ENCODE measurements at regions not wholly inside any gene's neighbourhood (a gene's known extent, or its start where the extent isn't known, plus 50 kb on each side); places are given as distances from the start of the nearest gene placed in this dataset.

DNA sequence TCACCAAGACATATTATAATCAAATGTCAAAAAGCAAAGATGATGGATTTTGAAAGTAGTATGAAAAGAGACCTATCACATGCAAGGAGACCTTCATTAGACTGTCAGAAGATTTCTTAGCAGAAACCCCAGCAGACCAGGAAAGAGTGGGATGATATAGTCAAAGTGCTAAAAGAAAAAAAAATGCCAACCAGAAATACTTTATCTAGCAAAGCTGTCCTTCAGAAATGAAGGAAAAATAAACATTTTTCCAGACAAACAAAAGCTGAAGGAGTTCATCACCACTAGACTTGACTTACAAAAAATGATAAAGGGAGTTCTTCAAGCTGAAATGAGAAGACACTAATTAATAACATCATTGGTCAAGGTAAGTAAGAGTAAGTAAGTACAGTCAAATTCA lies 251.2 kb upstream of the SASH1 start:
- Mint-ChIP-seq H3K4me1 (no peaks in the 10 kb centered on the region), H3K9me3 (peaks cover 12 to 29% of the 10 kb centered on the region in 2 donors), H3K27ac (no peak overlapping the region), H3K4me3 (no peak overlapping the region), H3K36me3 (no peaks in the 10 kb centered on the region), H3K27me3 (ENCODE audit: low read depth in 2 of 2) (no peaks in the 10 kb centered on the region)
- H3K9me3 ChIP-seq (ENCODE audit: control insufficient read depth, insufficient read depth, low read length) = peaks cover 4% of the 10 kb centered on the region
- intact Hi-C loops (cut with micrococcal nuclease) = no loop called here
- H3K36me3 ChIP-seq (ENCODE audit: control insufficient read depth, insufficient read depth, low read length) = no peaks in the 10 kb centered on the region
- no peaks in the 10 kb centered on the region for H3K4me1 ChIP-seq (ENCODE audit: control insufficient read depth, insufficient read depth, low read length)
- H3K4me3 ChIP-seq (ENCODE audit: low read length) = no peak overlapping the region
- DNase-seq (no peak), ATAC-seq (no peak)
- no peak overlapping the region for H3K27ac ChIP-seq (ENCODE audit: low read length)
- TF ChIP-seq, protein P1, sequence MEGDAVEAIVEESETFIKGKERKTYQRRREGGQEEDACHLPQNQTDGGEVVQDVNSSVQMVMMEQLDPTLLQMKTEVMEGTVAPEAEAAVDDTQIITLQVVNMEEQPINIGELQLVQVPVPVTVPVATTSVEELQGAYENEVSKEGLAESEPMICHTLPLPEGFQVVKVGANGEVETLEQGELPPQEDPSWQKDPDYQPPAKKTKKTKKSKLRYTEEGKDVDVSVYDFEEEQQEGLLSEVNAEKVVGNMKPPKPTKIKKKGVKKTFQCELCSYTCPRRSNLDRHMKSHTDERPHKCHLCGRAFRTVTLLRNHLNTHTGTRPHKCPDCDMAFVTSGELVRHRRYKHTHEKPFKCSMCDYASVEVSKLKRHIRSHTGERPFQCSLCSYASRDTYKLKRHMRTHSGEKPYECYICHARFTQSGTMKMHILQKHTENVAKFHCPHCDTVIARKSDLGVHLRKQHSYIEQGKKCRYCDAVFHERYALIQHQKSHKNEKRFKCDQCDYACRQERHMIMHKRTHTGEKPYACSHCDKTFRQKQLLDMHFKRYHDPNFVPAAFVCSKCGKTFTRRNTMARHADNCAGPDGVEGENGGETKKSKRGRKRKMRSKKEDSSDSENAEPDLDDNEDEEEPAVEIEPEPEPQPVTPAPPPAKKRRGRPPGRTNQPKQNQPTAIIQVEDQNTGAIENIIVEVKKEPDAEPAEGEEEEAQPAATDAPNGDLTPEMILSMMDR (IDR thresholded peaks at IDR 0.05) = no peak
- H3K27me3 ChIP-seq (ENCODE audit: control insufficient read depth, insufficient read depth, low read length) = no peaks in the 10 kb centered on the region

DNA sequence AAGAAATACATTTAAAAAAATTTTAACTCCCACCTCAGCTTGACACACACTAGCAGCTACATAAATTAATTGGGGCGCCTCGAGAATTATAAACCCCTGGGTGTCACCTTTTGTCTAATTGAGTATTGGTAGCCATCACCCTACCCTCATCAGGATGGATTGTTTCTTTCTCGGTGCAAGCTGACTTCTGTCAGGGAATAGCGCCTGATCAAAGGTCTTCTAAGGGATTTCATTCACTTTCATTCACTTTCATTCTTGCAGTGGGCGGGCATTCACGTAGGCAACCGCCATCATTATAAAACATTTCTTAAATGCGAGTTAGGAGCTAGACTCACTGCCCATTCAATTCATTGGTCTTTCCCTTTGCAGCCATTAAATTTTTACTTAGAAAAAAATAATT lies 239.2 kb upstream of the SASH1 start:
- Mint-ChIP-seq H3K27ac (no peak overlapping the region), H3K36me3 (no peaks in the 10 kb centered on the region), H3K4me3 (no peak overlapping the region), H3K4me1 (no peaks in the 10 kb centered on the region), H3K9me3 (peaks cover 5% of the 10 kb centered on the region in 2 donors), H3K27me3 (ENCODE audit: low read depth in 2 of 2) (peaks cover 0 to 3% of the 10 kb centered on the region in 2 donors)
- DNase-seq = no peak
- no peaks in the 10 kb centered on the region for H3K9me3 ChIP-seq (ENCODE audit: control insufficient read depth, insufficient read depth, low read length)
- intact Hi-C loops (cut with micrococcal nuclease) = no loop called here
- TF ChIP-seq, protein P1 (IDR thresholded peaks at IDR 0.05) = no peak
- H3K27me3 ChIP-seq (ENCODE audit: control insufficient read depth, insufficient read depth, low read length) = no peaks in the 10 kb centered on the region
- ATAC-seq = no peak
- H3K36me3 ChIP-seq (ENCODE audit: control insufficient read depth, insufficient read depth, low read length) = no peaks in the 10 kb centered on the region
- no peak overlapping the region for H3K4me3 ChIP-seq (ENCODE audit: low read length)
- H3K4me1 ChIP-seq (ENCODE audit: control insufficient read depth, insufficient read depth, low read length) = no peaks in the 10 kb centered on the region
- H3K27ac ChIP-seq (ENCODE audit: low read length) = no peak overlapping the region
- 90% methylated on average over 8 of the region's 8 CpGs for WGBS (ENCODE audit: insufficient coverage)

DNA sequence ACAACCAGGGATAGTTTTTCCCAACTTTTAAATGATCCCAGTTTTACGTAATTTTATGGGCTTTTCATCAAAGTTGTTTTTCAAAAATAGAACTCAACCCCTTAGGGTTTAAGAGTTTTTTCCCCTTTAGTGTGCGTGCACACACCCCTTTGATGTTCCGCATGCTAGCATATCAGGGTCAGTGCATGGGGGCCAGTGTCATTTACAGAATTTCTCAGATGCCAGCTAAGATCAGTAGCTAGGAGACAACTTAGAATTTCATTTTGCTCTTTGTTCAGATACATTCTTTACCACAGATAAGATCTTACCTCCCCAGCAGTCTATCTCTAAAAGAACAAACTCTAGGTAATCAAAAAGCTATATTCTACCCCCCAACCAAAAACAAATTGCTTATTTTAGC lies 238.5 kb upstream of the SASH1 start:
- Histone ChIP-seq H3K36me3 (ENCODE audit: control insufficient read depth, insufficient read depth, low read length) (no peaks in the 10 kb centered on the region), H3K27ac (ENCODE audit: low read length) (no peak overlapping the region), H3K4me1 (ENCODE audit: control insufficient read depth, insufficient read depth, low read length) (no peaks in the 10 kb centered on the region), H3K4me3 (ENCODE audit: low read length) (no peak overlapping the region), H3K9me3 (ENCODE audit: control insufficient read depth, insufficient read depth, low read length) (no peaks in the 10 kb centered on the region), H3K27me3 (ENCODE audit: control insufficient read depth, insufficient read depth, low read length) (no peaks in the 10 kb centered on the region)
- intact Hi-C loops (cut with micrococcal nuclease) = no loop called here
- Mint-ChIP-seq H3K4me3 (no peak overlapping the region), H3K9me3 (peaks cover 5% of the 10 kb centered on the region in 2 donors), H3K36me3 (no peaks in the 10 kb centered on the region), H3K27me3 (ENCODE audit: low read depth in 2 of 2) (peaks cover 0 to 3% of the 10 kb centered on the region in 2 donors), H3K4me1 (no peaks in the 10 kb centered on the region), H3K27ac (no peak overlapping the region)
- TF ChIP-seq, protein P1 (IDR thresholded peaks at IDR 0.05) = no peak
- ATAC-seq (no peak), DNase-seq (no peak)
- WGBS (ENCODE audit: insufficient coverage) = 97% methylated on average over 3 of the region's 3 CpGs

DNA sequence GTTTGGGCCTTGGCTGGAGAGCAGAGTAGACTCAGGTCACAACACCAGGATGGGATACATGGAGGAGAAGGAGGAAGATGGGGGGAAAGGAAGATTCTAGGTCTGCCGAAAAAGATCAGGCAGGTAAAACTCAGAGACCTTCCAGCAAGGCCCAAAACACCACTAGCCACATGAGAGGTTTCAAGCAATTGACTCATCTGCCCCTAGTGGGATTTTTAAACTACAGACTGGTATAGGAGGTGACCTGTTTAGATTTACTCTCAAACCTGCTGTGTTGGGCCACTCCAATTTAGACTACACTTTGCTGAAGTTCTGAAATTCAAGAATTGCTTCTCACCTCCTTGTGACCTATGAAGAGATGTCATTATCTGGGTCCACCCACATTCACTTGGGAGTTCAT lies 236.9 kb upstream of the SASH1 start:
- peaks cover 5 to 6% of the 10 kb centered on the region in 2 donors for H3K9me3 Mint-ChIP-seq
- no peaks in the 10 kb centered on the region for H3K27me3 ChIP-seq (ENCODE audit: control insufficient read depth, insufficient read depth, low read length)
- no peaks in the 10 kb centered on the region for H3K4me1 Mint-ChIP-seq
- intact Hi-C loops (cut with micrococcal nuclease) = no loop called here
- no peak overlapping the region for H3K4me3 Mint-ChIP-seq
- DNase-seq = no peak
- H3K4me1 ChIP-seq (ENCODE audit: control insufficient read depth, insufficient read depth, low read length) = no peaks in the 10 kb centered on the region
- H3K9me3 ChIP-seq (ENCODE audit: control insufficient read depth, insufficient read depth, low read length) = no peaks in the 10 kb centered on the region
- H3K36me3 Mint-ChIP-seq = no peaks in the 10 kb centered on the region
- TF ChIP-seq, protein P1 (IDR thresholded peaks at IDR 0.05) = no peak
- no peaks in the 10 kb centered on the region for H3K36me3 ChIP-seq (ENCODE audit: control insufficient read depth, insufficient read depth, low read length)
- no peak overlapping the region for H3K4me3 ChIP-seq (ENCODE audit: low read length)
- peaks cover 0 to 3% of the 10 kb centered on the region in 2 donors for H3K27me3 Mint-ChIP-seq (ENCODE audit: low read depth in 2 of 2)
- no peak overlapping the region for H3K27ac Mint-ChIP-seq
- WGBS (ENCODE audit: insufficient coverage) = 80% methylated on average over 1 of the region's 1 CpG
- ATAC-seq = no peak
- no peak overlapping the region for H3K27ac ChIP-seq (ENCODE audit: low read length)
